Liver (tissue), 7 donors: ENCODE measurements at regions not wholly inside any gene's neighbourhood (a gene's known extent, or its start where the extent isn't known, plus 50 kb on each side); places are given as distances from the start of the nearest gene placed in this dataset.
"Not testable (repeated sequence)": the region's sequence is repeated elsewhere in the genome, so short reads cannot be mapped to it uniquely, and the experiment has no call there.

Source experiments
- DNase-seq: peaks from one replicate; pipeline ENCODE4 v3.0.0-alpha.2; 2017; ENCODE audit warnings: low spot score
- H3K27ac ChIP-seq, 2 donors: one replicate each; pipeline ENCODE4 v1.7.0; 2013; ENCODE audit warnings: inconsistent platforms in 2 of 2, low read length in 2 of 2, control low read depth in 1 of 2, low read depth in 1 of 2, mild to moderate bottlenecking in 1 of 2
- H3K27me3 ChIP-seq, 4 donors: one replicate each; pipeline versions ENCODE4 v1.6.1 to v1.7.0; 2013; ENCODE audit warnings: low read length in 3 of 4, inconsistent platforms in 1 of 4, mild to moderate bottlenecking in 1 of 4, moderate library complexity in 1 of 4; ENCODE audit not compliant: control insufficient read depth in 4 of 4, insufficient read depth in 4 of 4
- H3K36me3 ChIP-seq, 4 donors: one replicate each; pipeline versions ENCODE4 v1.6.1 to v1.7.0; 2013; ENCODE audit warnings: low read length in 3 of 4, mild to moderate bottlenecking in 3 of 4, low read depth in 1 of 4, moderate library complexity in 1 of 4; ENCODE audit not compliant: control insufficient read depth in 4 of 4, insufficient read depth in 3 of 4
- H3K4me1 ChIP-seq, 4 donors: one replicate each; pipeline versions ENCODE4 v1.6.1 to v1.7.0; 2013; ENCODE audit warnings: low read length in 3 of 4, mild to moderate bottlenecking in 3 of 4, moderate library complexity in 1 of 4; ENCODE audit not compliant: control insufficient read depth in 4 of 4, insufficient read depth in 4 of 4
- H3K4me3 ChIP-seq, 3 donors: one replicate each; pipeline versions ENCODE4 v1.6.1 to v1.7.0; 2013; ENCODE audit warnings: low read length in 3 of 3, control low read depth in 1 of 3, low read depth in 1 of 3, mild to moderate bottlenecking in 1 of 3
- H3K9ac ChIP-seq, 2 donors: one replicate each; pipeline ENCODE4 v1.7.0; 2013; ENCODE audit warnings: low read length in 2 of 2, mild to moderate bottlenecking in 2 of 2, moderate library complexity in 2 of 2, control low read depth in 1 of 2, low read depth in 1 of 2
- H3K9me3 ChIP-seq, 4 donors: one replicate each; pipeline versions ENCODE4 v1.6.1 to v1.7.0; 2013; ENCODE audit warnings: low read length in 3 of 4; ENCODE audit not compliant: control insufficient read depth in 4 of 4
- ATF3 ChIP-seq: IDR thresholded peaks from 2 replicates; pipeline ENCODE4 v1.6.1; 2016; ENCODE audit warnings: antibody characterized with exemption
- FOXA1 ChIP-seq: IDR thresholded peaks from 2 replicates; pipeline ENCODE4 v1.6.1; 2016; ENCODE audit warnings: antibody characterized with exemption
- GABPA ChIP-seq, 2 donors: IDR thresholded peaks in 1 of 2; conservative IDR thresholded peaks in 1 of 2; 2 replicates each; pipeline ENCODE4 v1.6.1; 2016; ENCODE audit warnings: antibody characterized with exemption in 2 of 2, mild to moderate bottlenecking in 1 of 2, moderate library complexity in 1 of 2
- HNF4G ChIP-seq: IDR thresholded peaks from 2 replicates; pipeline ENCODE4 v1.6.1; 2016; ENCODE audit warnings: antibody characterized with exemption
- JUND ChIP-seq, 2 donors: IDR thresholded peaks; 2 replicates each; pipeline ENCODE4 v1.6.1; 2016; ENCODE audit warnings: antibody characterized with exemption in 2 of 2
- MAX ChIP-seq: IDR thresholded peaks from 2 replicates; pipeline ENCODE4 v1.6.1; 2016; ENCODE audit warnings: antibody characterized with exemption
- REST ChIP-seq: IDR thresholded peaks from 2 replicates; pipeline ENCODE4 v1.6.1; 2016; ENCODE audit warnings: antibody characterized with exemption, mild to moderate bottlenecking
- RXRA ChIP-seq, 2 donors: IDR thresholded peaks; 2 replicates each; pipeline ENCODE4 v1.6.1; 2017 to 2018; ENCODE audit warnings: antibody characterized with exemption in 2 of 2, mild to moderate bottlenecking in 1 of 2
- SP1 ChIP-seq: IDR thresholded peaks from 2 replicates; pipeline ENCODE4 v1.6.1; 2018; ENCODE audit warnings: antibody characterized with exemption, mild to moderate bottlenecking
- ZBTB33 ChIP-seq: IDR thresholded peaks from 2 replicates; pipeline ENCODE4 v1.6.1; 2016; ENCODE audit warnings: antibody characterized with exemption
- WGBS: extraction: QIAGEN DNeasy Blood & Tissue Kit; methylation state at CpG from one replicate; pipeline ENCODE4 v1.1.7; 2013; 5-methylcytosine and 5-hydroxymethylcytosine counted together
- donor health status: healthy.
- donor health status: healthy.
- donor health status: healthy.
- donor health status: healthy.

GRCh38 chrX:96551322-96551872 is 133.2 kb upstream of the DIAPH2 start:
- no peak for DNase-seq
- H3K9me3 ChIP-seq: no peaks in the 10 kb centered on the region
- H3K4me1 ChIP-seq: no peaks in the 10 kb centered on the region
- TF ChIP-seq ZBTB33 (no peak), JUND (IDR thresholded peaks at IDR 0.05) (no peak), HNF4G (no peak), FOXA1 (no peak), MAX (no peak), ATF3 (no peak), RXRA (IDR thresholded peaks at IDR 0.05) (no peak), REST (no peak), GABPA (IDR thresholded peaks at IDR 0.05 in 1 of 2, conservative IDR thresholded peaks at IDR 0.05 in 1 of 2) (no peak)
- no peak overlapping the region for H3K27ac ChIP-seq
- no peak overlapping the region for H3K9ac ChIP-seq
- no peaks in the 10 kb centered on the region for H3K27me3 ChIP-seq
- H3K4me3 ChIP-seq: no peak overlapping the region
- WGBS: 66% methylated on average over 6 of the region's 6 CpGs
- no peaks in the 10 kb centered on the region for H3K36me3 ChIP-seq

GRCh38 chrX:96556886-96557285 is 127.8 kb upstream of the DIAPH2 start:
- WGBS: 75% methylated on average over 2 of the region's 2 CpGs
- Histone ChIP-seq H3K27ac (no peak overlapping the region), H3K4me1 (no peaks in the 10 kb centered on the region), H3K4me3 (no peak overlapping the region), H3K36me3 (no peaks in the 10 kb centered on the region), H3K9ac (no peak overlapping the region), H3K9me3 (no peaks in the 10 kb centered on the region), H3K27me3 (no peaks in the 10 kb centered on the region)
- TF ChIP-seq FOXA1 (no peak), RXRA (IDR thresholded peaks at IDR 0.05) (no peak), ATF3 (no peak), SP1 (no peak)
- DNase-seq: no peak

GRCh38 chrX:96561129-96561528 is 123.5 kb upstream of the DIAPH2 start:
- not testable (repeated sequence) for DNase-seq, H3K36me3 ChIP-seq, H3K9ac ChIP-seq, H3K4me3 ChIP-seq, H3K27me3 ChIP-seq, H3K9me3 ChIP-seq, H3K4me1 ChIP-seq, H3K27ac ChIP-seq
- WGBS: 77% methylated on average over 5 of the region's 5 CpGs
